Stimulated activated CD8-positive, alpha-beta memory T cell treated with anti-CD3 and anti-CD28 coated beads, Interleukin-2, amount 100 ng/mL, for 1 hour (primary cell): ENCODE measurements at regions not wholly inside any gene's neighbourhood (a gene's known extent, or its start where the extent isn't known, plus 50 kb on each side); places are given as distances from the start of the nearest gene placed in this dataset.

Experiments
- DNase-seq, 2 donors: peaks; one replicate each; pipeline ENCODE4 v3.0.0-alpha.2; 2020; ENCODE audit warnings: low read depth in 2 of 2

- DNase-seq = no peak
Observed at GRCh38 chr15:95432878-95433405, 897.6 kb upstream of the NR2F2 start.

GRCh38 chr15:95439922-95440376 lies 890.6 kb upstream of the NR2F2 start:
- no peak for DNase-seq

- DNase-seq = no peak
Observed at GRCh38 chr15:95440712-95441111, 889.8 kb upstream of the NR2F2 start.

- no peak for DNase-seq
Observed at GRCh38 chr15:95442107-95442719, 888.3 kb upstream of the NR2F2 start.

GRCh38 chr15:95444860-95445259 lies 885.6 kb upstream of the NR2F2 start:
- DNase-seq = no peak

DNA sequence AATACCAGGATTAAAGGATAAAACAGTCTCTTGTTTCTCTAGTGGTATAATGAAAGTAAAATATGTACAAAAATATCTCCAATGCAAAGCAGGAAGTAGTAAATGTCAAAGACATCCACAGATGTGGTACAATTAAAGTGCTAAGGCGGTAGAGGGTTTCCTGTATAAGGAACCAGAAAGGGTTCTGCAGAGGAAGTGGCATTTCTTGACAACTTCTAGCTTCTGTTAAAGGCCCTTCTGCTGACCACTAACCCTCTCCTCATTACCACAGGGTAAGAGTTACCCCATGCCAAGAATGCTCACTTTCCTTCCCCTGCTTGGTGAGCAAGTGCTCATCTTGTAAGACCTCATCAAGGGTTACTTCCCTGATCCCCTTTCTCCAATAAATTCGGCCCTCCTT lies 883.6 kb upstream of the NR2F2 start:
- DNase-seq = no peak

GRCh38 chr15:95447486-95447885 lies 883.0 kb upstream of the NR2F2 start:
- DNase-seq = no peak

GRCh38 chr15:95448531-95449229 lies 881.8 kb upstream of the NR2F2 start:
- DNase-seq = no peak

DNA sequence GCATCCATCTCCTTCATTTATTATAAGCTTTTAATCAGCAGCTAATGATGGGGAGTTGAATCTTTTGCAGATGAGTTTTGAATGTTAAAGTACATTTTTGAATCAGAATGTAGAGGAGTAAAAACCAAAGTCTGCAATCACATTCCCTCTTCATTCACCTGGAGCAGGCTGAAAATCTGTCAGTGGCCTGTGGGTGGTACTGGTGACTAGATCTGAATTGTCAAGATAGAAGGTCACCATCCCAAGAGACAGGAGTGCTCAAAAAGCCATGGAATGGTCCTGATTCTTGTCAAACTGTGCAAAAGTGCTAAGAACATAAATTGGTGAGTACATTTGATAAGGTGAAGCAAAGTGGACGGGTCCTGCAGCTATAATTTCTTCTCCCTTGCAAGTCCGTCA lies 881.3 kb upstream of the NR2F2 start:
- DNase-seq = no peak

DNA sequence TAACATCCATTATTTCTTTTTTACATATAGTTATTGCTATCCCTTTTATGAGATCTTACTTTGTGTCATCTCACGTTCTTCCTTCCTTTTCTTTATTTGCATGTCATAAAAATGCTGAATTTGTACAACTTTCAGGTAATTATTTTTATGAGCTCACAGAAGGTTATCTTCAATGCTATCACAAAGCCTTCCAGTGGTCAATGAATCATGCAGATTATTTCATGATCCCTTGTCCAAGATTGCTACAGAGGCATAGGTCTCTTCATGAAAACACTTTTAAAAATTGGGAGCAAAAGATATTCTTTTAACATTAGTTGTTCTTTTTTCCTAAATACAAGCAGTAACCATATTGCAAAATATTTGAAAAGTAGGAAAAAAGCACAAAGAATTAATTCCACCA lies 880.1 kb upstream of the NR2F2 start:
- no peak for DNase-seq

DNA sequence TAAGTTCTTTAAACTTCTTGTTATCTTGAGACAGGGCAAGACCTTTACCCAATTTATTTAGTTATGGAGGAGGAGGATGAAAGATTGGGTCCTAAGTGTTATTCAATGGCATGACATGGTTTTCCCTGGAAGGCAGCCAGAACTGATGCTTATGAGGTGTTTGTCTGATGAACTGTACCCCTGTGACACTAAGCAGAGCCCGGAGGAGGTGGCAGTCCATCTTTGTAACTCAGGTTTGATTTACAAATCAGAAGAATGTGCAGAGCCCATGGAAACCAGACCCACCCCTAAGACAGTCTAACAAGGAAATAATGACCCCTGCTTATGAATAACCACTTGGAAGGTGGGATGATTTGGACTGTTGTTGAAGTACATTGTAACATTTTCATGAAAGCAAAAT lies 878.6 kb upstream of the NR2F2 start:
- DNase-seq = no peak

- DNase-seq = no peak
Observed at GRCh38 chr15:95454403-95455262, 875.9 kb upstream of the NR2F2 start.

GRCh38 chr15:95457520-95457919 lies 873.0 kb upstream of the NR2F2 start:
- no peak for DNase-seq

GRCh38 chr15:95458721-95459120 lies 871.8 kb upstream of the NR2F2 start:
- no peak for DNase-seq

- no peak for DNase-seq
Observed at GRCh38 chr15:95459273-95459672, 871.2 kb upstream of the NR2F2 start.

GRCh38 chr15:95464509-95464908 lies 866.0 kb upstream of the NR2F2 start:
- no peak for DNase-seq

GRCh38 chr15:95468820-95469219 lies 861.7 kb upstream of the NR2F2 start:
- DNase-seq = no peak

- DNase-seq = no peak
Observed at GRCh38 chr15:95469496-95470000, 861.0 kb upstream of the NR2F2 start.

DNA sequence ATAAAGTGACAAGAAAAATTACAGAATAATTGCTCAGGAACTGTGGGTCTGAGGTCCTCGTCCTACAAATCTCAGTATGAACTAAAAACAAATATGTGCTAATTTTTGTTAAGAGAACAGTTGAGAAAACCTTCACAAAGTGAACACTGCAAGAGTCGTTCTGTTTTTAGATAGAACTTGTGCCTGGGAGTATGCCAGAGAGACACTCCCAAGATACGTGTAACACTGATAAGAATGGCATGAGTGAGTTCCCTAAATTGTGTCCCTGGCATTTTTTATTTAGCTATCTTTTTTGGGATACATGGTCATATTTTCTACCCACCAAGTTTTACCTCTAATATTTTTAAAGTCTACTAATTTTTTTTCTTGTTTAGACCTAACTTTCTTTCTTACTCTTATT lies 860.0 kb upstream of the NR2F2 start:
- DNase-seq = no peak

DNA sequence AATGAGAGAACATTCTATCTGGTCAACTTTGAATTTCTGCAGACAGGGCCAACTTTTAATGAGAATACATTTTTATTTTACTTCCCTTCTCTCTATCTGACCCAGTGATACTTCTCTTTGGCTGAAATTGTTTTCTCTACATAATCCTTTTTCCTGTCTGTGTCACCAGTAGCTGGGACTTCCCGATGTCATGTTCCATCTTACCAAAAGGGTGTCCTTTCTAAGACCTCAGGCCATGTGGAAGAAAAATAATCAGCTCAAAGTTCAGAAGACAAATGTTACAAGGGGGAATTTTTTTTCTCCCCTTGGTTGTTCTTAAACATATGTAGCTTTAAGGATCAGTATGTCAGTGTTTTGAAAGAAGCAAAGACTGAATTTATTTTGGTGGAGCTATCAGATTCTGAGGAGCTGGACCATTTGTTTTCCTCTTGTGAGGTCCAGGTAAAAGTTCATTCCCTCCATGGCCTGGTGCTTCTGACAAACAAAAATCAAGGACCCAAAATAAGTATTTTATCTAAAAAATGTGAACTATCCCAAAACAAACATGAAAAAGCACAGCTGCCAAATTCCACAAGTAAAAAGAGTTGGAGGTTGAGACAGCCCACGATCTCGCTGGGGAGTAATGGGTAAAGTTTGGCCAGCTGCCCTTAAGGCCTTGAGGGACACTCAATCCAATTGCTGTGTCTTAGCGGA lies 859.4 kb upstream of the NR2F2 start:
- DNase-seq = no peak

DNA sequence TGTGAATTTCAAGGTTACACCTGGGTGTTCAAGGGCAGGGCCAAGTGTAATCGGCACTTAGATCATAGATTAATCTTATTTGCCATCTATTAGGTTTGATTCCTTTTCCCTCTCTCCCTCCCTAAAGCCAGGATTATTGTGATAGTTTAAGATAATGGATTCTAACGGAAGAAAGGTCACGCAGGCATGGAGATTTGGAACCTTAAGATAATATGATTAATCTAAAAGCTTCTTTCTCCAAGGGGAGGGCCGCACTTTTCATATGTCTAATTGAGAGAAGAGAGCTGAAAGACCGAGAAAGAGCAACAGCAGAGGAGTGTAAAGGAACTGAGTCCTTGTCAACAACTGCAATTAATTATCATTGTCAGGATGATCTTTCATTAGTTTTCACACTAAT lies 858.8 kb upstream of the NR2F2 start:
- no peak for DNase-seq

- DNase-seq = no peak
Observed at GRCh38 chr15:95475067-95475466, 855.4 kb upstream of the NR2F2 start.
